ENCODE measurements at regions not wholly inside any gene's neighbourhood (a gene's known extent, or its start where the extent isn't known, plus 50 kb on each side); places are given as distances from the start of the nearest gene placed in this dataset.

DNA sequence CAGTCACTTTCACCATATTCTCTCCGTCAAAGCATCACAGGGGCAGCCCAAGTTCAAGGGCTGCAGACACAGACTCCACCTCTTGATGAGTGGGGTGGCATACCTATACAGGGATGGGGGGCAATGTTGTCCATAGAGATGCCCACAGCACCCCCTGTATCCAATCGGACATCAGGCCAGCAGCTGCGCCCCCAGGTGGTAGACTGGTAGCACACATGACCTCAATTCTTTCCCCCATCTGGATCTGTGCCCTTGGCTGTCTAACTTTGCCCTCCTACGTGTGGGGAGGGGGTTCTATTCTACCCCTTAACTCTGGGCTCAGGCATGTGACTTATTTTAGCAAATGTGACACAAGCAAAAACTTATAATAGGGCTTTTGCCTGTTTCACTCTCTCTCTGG, 84.0 kb upstream of the SLC25A48 start:
- no peak overlapping the region for H3K27ac ChIP-seq (replicated peaks; ENCODE audit: low read length)
- H2BK12ac ChIP-seq (ENCODE audit: low read length) = no peak overlapping the region
- no peak overlapping the region for H2AFZ ChIP-seq (ENCODE audit: low read length)
- H2BK15ac ChIP-seq (ENCODE audit: low read length) = no peak overlapping the region
- H4K8ac ChIP-seq (ENCODE audit: low read depth, low read length) = no peak overlapping the region
- H3K23ac ChIP-seq (ENCODE audit: low read depth, low read length, poor library complexity) = no peak overlapping the region
- H3K9ac ChIP-seq (ENCODE audit: low read depth, low read length, poor library complexity) = no peak overlapping the region
- WGBS, 2 donors (ENCODE audit: extremely low coverage in 2 of 2, insufficient read length in 2 of 2, insufficient replicate concordance in 1 of 2) = no CpG with 5 or more reads among the region's 4 CpGs
- H3K4me3 ChIP-seq (ENCODE audit: low read length in 2 of 2) = peak overlapping the region in 1 of 2 donors; percentile 43
- H3K27me3 ChIP-seq (ENCODE audit: control insufficient read depth in 3 of 3, insufficient read depth in 3 of 3, low read depth in 1 of 3, low read length in 3 of 3) = no peaks in the 10 kb centered on the region
- H3K36me3 ChIP-seq (replicated peaks in 1 of 2; ENCODE audit: control insufficient read depth in 2 of 2, insufficient read depth in 2 of 2, low read length in 2 of 2) = no peaks in the 10 kb centered on the region
- no peak overlapping the region for H4K91ac ChIP-seq (ENCODE audit: low read depth, low read length, poor library complexity)
- peak overlapping the region; percentile 60 for H3K14ac ChIP-seq (ENCODE audit: low read length)
- H2BK120ac ChIP-seq (ENCODE audit: low read depth, low read length) = no peak overlapping the region
- H3K9me3 ChIP-seq (replicated peaks in 1 of 2; ENCODE audit: control insufficient read depth in 2 of 2, insufficient read depth in 1 of 2, low read depth in 1 of 2, low read length in 2 of 2) = peaks cover 0 to 6% of the 10 kb centered on the region in 2 donors
- no peak overlapping the region for H2AK5ac ChIP-seq (ENCODE audit: low read depth, low read length)
- no peaks in the 10 kb centered on the region for H3K4me1 ChIP-seq (ENCODE audit: control insufficient read depth in 2 of 2, insufficient read depth in 1 of 2, low read depth in 1 of 2, low read length in 2 of 2)
- H3K79me1 ChIP-seq (ENCODE audit: low read depth, low read length) = no peaks in the 10 kb centered on the region
- no peak overlapping the region for H3K18ac ChIP-seq (ENCODE audit: low read length)
- no peak overlapping the region for H2BK5ac ChIP-seq (ENCODE audit: low read length)
- H3K4ac ChIP-seq (ENCODE audit: low read length) = no peak overlapping the region
- H3K4me2 ChIP-seq (ENCODE audit: insufficient read depth, low read length, poor library complexity, severe bottlenecking) = no peak overlapping the region
- no peak for DNase-seq (ENCODE audit: low spot score)

DNA sequence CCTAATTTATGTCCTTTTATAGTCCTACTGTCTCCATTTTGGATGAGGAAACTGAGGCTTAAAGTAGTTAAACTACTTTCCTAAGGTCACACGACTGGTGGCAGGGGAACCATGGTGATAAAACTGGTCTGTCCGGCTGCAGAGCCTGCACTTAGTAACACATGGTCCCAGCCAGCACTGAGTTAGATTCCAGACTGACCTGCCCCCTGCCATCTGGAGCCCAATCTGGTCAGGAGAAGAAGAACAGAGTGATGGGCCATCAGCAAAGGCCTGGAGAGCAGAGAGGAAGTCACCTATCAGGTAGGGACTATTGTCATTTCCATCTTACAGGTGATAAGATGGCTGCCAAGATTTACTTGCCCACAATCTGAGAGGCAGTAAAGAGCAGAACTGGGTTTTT, 86.6 kb upstream of the SLC25A48 start:
- H3K18ac ChIP-seq (ENCODE audit: low read length) = no peak overlapping the region
- no peak overlapping the region for H2AFZ ChIP-seq (ENCODE audit: low read length)
- H3K79me1 ChIP-seq (ENCODE audit: low read depth, low read length) = no peaks in the 10 kb centered on the region
- no peak overlapping the region for H2BK15ac ChIP-seq (ENCODE audit: low read length)
- peaks cover 0 to 7% of the 10 kb centered on the region in 2 donors for H3K9me3 ChIP-seq (replicated peaks in 1 of 2; ENCODE audit: control insufficient read depth in 2 of 2, insufficient read depth in 1 of 2, low read depth in 1 of 2, low read length in 2 of 2)
- H4K91ac ChIP-seq (ENCODE audit: low read depth, low read length, poor library complexity) = no peak overlapping the region
- no peaks in the 10 kb centered on the region for H3K4me1 ChIP-seq (ENCODE audit: control insufficient read depth in 2 of 2, insufficient read depth in 1 of 2, low read depth in 1 of 2, low read length in 2 of 2)
- H3K23ac ChIP-seq (ENCODE audit: low read depth, low read length, poor library complexity) = no peak overlapping the region
- H3K4me2 ChIP-seq (ENCODE audit: insufficient read depth, low read length, poor library complexity, severe bottlenecking) = no peak overlapping the region
- no peak overlapping the region for H2BK12ac ChIP-seq (ENCODE audit: low read length)
- H3K27me3 ChIP-seq (ENCODE audit: control insufficient read depth in 3 of 3, insufficient read depth in 3 of 3, low read depth in 1 of 3, low read length in 3 of 3) = no peaks in the 10 kb centered on the region
- peak overlapping the region in 1 of 2 donors; percentile 3 for H3K4me3 ChIP-seq (ENCODE audit: low read length in 2 of 2)
- H4K8ac ChIP-seq (ENCODE audit: low read depth, low read length) = no peak overlapping the region
- H3K36me3 ChIP-seq (replicated peaks in 1 of 2; ENCODE audit: control insufficient read depth in 2 of 2, insufficient read depth in 2 of 2, low read length in 2 of 2) = no peaks in the 10 kb centered on the region
- H3K9ac ChIP-seq (ENCODE audit: low read depth, low read length, poor library complexity) = no peak overlapping the region
- no peak overlapping the region for H2BK5ac ChIP-seq (ENCODE audit: low read length)
- no peak overlapping the region for H3K27ac ChIP-seq (replicated peaks; ENCODE audit: low read length)
- no peak overlapping the region for H2AK5ac ChIP-seq (ENCODE audit: low read depth, low read length)
- no peak overlapping the region for H3K4ac ChIP-seq (ENCODE audit: low read length)
- no peak overlapping the region for H2BK120ac ChIP-seq (ENCODE audit: low read depth, low read length)
- DNase-seq (ENCODE audit: low spot score) = no peak
- WGBS, 2 donors (ENCODE audit: extremely low coverage in 2 of 2, insufficient read length in 2 of 2, insufficient replicate concordance in 1 of 2) = no CpG with 5 or more reads among the region's 2 CpGs
- H3K14ac ChIP-seq (ENCODE audit: low read length) = no peak overlapping the region

DNA sequence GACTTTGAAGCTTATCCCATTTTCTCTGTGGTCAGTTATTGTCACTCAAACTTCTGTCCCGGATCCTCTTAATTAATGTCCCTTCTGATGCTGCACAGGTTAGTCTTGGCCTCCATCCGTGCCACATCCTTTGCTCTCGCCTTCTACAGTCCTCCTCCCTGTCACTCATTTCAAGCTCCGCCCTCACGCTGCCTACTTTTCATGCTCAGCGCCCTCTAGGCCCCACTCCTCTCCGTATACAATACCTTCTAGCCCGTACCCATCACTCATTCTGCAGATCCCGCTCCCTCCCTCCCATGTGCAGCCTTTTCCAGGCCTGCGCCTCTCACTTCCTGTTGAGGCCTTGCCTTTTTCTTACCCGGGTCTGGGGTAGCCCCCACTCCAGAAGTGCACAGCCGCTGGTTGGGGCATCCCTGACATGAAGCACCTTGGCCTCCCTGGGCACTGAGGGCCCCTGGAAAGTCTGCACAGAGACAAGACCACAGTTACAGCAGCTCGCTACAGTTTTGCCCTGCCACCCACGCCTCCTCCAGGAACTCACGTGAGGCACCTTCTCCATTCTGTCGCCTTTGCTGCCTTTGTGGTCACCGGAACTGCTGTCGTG, 88.5 kb upstream of the SLC25A48 start:
- H2BK15ac ChIP-seq (ENCODE audit: low read length) = no peak overlapping the region
- no peak overlapping the region for H3K9ac ChIP-seq (ENCODE audit: low read depth, low read length, poor library complexity)
- H3K27ac ChIP-seq (replicated peaks; ENCODE audit: low read length) = no peak overlapping the region
- H2AK5ac ChIP-seq (ENCODE audit: low read depth, low read length) = no peak overlapping the region
- H4K8ac ChIP-seq (ENCODE audit: low read depth, low read length) = no peak overlapping the region
- no peaks in the 10 kb centered on the region for H3K79me1 ChIP-seq (ENCODE audit: low read depth, low read length)
- H3K14ac ChIP-seq (ENCODE audit: low read length) = no peak overlapping the region
- H3K18ac ChIP-seq (ENCODE audit: low read length) = no peak overlapping the region
- peaks cover 0 to 7% of the 10 kb centered on the region in 2 donors for H3K9me3 ChIP-seq (replicated peaks in 1 of 2; ENCODE audit: control insufficient read depth in 2 of 2, insufficient read depth in 1 of 2, low read depth in 1 of 2, low read length in 2 of 2)
- WGBS, 2 donors (ENCODE audit: extremely low coverage in 2 of 2, insufficient read length in 2 of 2, insufficient replicate concordance in 1 of 2) = no CpG with 5 or more reads among the region's 18 CpGs
- H2BK120ac ChIP-seq (ENCODE audit: low read depth, low read length) = no peak overlapping the region
- no peaks in the 10 kb centered on the region for H3K36me3 ChIP-seq (replicated peaks in 1 of 2; ENCODE audit: control insufficient read depth in 2 of 2, insufficient read depth in 2 of 2, low read length in 2 of 2)
- no peak overlapping the region for H3K23ac ChIP-seq (ENCODE audit: low read depth, low read length, poor library complexity)
- H3K4me1 ChIP-seq (ENCODE audit: control insufficient read depth in 2 of 2, insufficient read depth in 1 of 2, low read depth in 1 of 2, low read length in 2 of 2) = no peaks in the 10 kb centered on the region
- no peak overlapping the region for H3K4me2 ChIP-seq (ENCODE audit: insufficient read depth, low read length, poor library complexity, severe bottlenecking)
- H4K91ac ChIP-seq (ENCODE audit: low read depth, low read length, poor library complexity) = no peak overlapping the region
- no peak overlapping the region for H2BK12ac ChIP-seq (ENCODE audit: low read length)
- no peak overlapping the region for H2BK5ac ChIP-seq (ENCODE audit: low read length)
- DNase-seq (ENCODE audit: low spot score) = no peak
- no peaks in the 10 kb centered on the region for H3K27me3 ChIP-seq (ENCODE audit: control insufficient read depth in 3 of 3, insufficient read depth in 3 of 3, low read depth in 1 of 3, low read length in 3 of 3)
- no peak overlapping the region for H3K4ac ChIP-seq (ENCODE audit: low read length)
- peak overlapping the region in 1 of 2 donors; percentile 67 for H3K4me3 ChIP-seq (ENCODE audit: low read length in 2 of 2)
- peak overlapping the region; percentile 17 for H2AFZ ChIP-seq (ENCODE audit: low read length)

DNA sequence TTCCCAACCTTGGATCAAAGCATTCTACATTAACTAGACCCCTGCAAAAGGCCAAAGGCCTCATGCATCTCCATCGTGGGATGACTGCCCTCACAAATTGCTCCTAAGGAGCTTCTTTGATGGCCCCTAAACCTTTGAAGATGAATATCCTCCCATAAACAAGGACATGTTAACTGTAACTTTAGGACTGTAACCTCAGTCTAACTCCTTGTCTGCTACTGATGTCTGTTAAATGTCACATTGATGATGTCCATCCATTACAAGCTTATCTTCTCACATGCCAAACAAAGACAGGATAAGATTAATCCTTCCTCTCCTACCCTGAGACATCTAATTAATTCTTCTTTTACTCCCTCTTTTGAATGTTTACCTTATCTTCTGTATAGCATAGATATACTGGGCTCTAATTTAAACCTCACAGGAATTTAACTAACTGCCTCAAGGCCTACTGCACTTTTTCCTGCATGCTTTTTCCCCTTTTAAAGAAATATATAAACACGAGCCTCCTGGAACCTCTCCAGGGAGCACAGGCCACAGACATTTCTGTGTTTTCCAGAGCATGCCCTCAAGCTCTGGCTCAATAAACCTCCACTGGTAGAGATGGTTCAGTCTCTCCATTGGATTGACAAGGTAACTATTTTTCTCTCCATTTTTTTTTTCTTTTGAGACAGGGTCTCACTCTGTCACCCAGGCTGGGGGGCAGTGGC, 90.6 kb upstream of the SLC25A48 start:
- no peak overlapping the region for H2AK5ac ChIP-seq (ENCODE audit: low read depth, low read length)
- no peak overlapping the region for H3K4ac ChIP-seq (ENCODE audit: low read length)
- H3K23ac ChIP-seq (ENCODE audit: low read depth, low read length, poor library complexity) = no peak overlapping the region
- no peak overlapping the region for H3K27ac ChIP-seq (replicated peaks; ENCODE audit: low read length)
- peaks cover 0 to 7% of the 10 kb centered on the region in 2 donors for H3K9me3 ChIP-seq (replicated peaks in 1 of 2; ENCODE audit: control insufficient read depth in 2 of 2, insufficient read depth in 1 of 2, low read depth in 1 of 2, low read length in 2 of 2)
- no CpG with 5 or more reads among the region's 2 CpGs for WGBS, 2 donors (ENCODE audit: extremely low coverage in 2 of 2, insufficient read length in 2 of 2, insufficient replicate concordance in 1 of 2)
- H2BK12ac ChIP-seq (ENCODE audit: low read length) = no peak overlapping the region
- no peak overlapping the region for H2BK120ac ChIP-seq (ENCODE audit: low read depth, low read length)
- H3K9ac ChIP-seq (ENCODE audit: low read depth, low read length, poor library complexity) = no peak overlapping the region
- no peak overlapping the region for H2BK15ac ChIP-seq (ENCODE audit: low read length)
- H3K27me3 ChIP-seq (ENCODE audit: control insufficient read depth in 3 of 3, insufficient read depth in 3 of 3, low read depth in 1 of 3, low read length in 3 of 3) = no peaks in the 10 kb centered on the region
- no peak for DNase-seq (ENCODE audit: low spot score)
- no peak overlapping the region for H3K4me2 ChIP-seq (ENCODE audit: insufficient read depth, low read length, poor library complexity, severe bottlenecking)
- no peak overlapping the region for H3K18ac ChIP-seq (ENCODE audit: low read length)
- H4K8ac ChIP-seq (ENCODE audit: low read depth, low read length) = no peak overlapping the region
- no peak overlapping the region for H2AFZ ChIP-seq (ENCODE audit: low read length)
- H2BK5ac ChIP-seq (ENCODE audit: low read length) = no peak overlapping the region
- H3K14ac ChIP-seq (ENCODE audit: low read length) = no peak overlapping the region
- no peak overlapping the region for H3K4me3 ChIP-seq (ENCODE audit: low read length in 2 of 2)
- no peaks in the 10 kb centered on the region for H3K36me3 ChIP-seq (replicated peaks in 1 of 2; ENCODE audit: control insufficient read depth in 2 of 2, insufficient read depth in 2 of 2, low read length in 2 of 2)
- no peak overlapping the region for H4K91ac ChIP-seq (ENCODE audit: low read depth, low read length, poor library complexity)
- H3K79me1 ChIP-seq (ENCODE audit: low read depth, low read length) = no peaks in the 10 kb centered on the region
- no peaks in the 10 kb centered on the region for H3K4me1 ChIP-seq (ENCODE audit: control insufficient read depth in 2 of 2, insufficient read depth in 1 of 2, low read depth in 1 of 2, low read length in 2 of 2)

Measured in neuronal stem cell (in vitro differentiated cells).